Esophagus squamous epithelium (tissue), 4 donors: ENCODE measurements at regions not wholly inside any gene's neighbourhood (a gene's known extent, or its start where the extent isn't known, plus 50 kb on each side); places are given as distances from the start of the nearest gene placed in this dataset.

Experiments
- POLR2A ChIP-seq, 4 donors: fragments of 450-650 bp; IDR thresholded peaks; one replicate each; pipeline ENCODE4 v1.6.1; 2017; ENCODE audit warnings: antibody characterized with exemption in 4 of 4, mild to moderate bottlenecking in 4 of 4, moderate library complexity in 3 of 4
- TF ChIP-seq, protein P1 (sequence below), 6 experiments: fragments of 450-650 bp in 4 of 6; fragments of 200-600 bp in 2 of 6; sonication (generic) in 2 of 6; IDR thresholded peaks; one replicate each; pipeline ENCODE4 v1.5.1; 2016 to 2019; ENCODE audit warnings: antibody characterized with exemption in 6 of 6, mild to moderate bottlenecking in 4 of 6, moderate library complexity in 4 of 6

DNA sequence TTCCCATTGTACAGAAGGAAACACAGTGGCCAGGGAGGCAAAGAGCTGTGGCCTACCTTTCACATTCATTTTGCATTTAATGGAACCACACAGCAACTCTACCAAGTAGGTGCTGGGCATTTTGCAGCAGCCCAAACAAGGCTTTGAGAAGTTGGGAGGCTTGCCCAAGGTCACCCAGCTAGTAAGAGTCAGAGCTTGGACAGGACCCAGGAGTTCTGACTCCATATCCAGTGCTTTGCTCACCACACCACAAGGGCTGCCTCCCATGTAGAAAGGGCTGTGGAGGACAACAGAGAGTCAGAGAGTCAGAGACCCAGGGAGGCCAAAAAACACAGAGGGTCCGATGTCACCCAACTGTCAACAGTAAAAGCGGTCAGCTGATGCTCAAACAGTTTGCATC, 400.2 kb downstream of the BCL11B start:
- TF ChIP-seq, protein P1, sequence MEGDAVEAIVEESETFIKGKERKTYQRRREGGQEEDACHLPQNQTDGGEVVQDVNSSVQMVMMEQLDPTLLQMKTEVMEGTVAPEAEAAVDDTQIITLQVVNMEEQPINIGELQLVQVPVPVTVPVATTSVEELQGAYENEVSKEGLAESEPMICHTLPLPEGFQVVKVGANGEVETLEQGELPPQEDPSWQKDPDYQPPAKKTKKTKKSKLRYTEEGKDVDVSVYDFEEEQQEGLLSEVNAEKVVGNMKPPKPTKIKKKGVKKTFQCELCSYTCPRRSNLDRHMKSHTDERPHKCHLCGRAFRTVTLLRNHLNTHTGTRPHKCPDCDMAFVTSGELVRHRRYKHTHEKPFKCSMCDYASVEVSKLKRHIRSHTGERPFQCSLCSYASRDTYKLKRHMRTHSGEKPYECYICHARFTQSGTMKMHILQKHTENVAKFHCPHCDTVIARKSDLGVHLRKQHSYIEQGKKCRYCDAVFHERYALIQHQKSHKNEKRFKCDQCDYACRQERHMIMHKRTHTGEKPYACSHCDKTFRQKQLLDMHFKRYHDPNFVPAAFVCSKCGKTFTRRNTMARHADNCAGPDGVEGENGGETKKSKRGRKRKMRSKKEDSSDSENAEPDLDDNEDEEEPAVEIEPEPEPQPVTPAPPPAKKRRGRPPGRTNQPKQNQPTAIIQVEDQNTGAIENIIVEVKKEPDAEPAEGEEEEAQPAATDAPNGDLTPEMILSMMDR (IDR thresholded peaks at IDR 0.05): no peak
- TF ChIP-seq POLR2A (IDR thresholded peaks at IDR 0.05): no peak
